MCF 10A (cell line): ENCODE measurements at regions not wholly inside any gene's neighbourhood (a gene's known extent, or its start where the extent isn't known, plus 50 kb on each side); places are given as distances from the start of the nearest gene placed in this dataset.

ENCODE experiments used
- BruUV-seq: library from RNA; stranded (reverse); fragments of 400-500 nt; replicated peaks from 2 replicates; lab custom pipeline; 2021; lab: Mats Ljungman, UMichigan
- CTCF ChIA-PET: fragments of 300-600 bp; sonication (Branson Sonifier 250); formaldehyde crosslinking; extraction: SDS; loops from one replicate; lab custom pipeline; 2021; ENCODE audit warnings: antibody characterized with exemption, inconsistent platforms; lab: Yijun Ruan, JAX
- POLR2A ChIA-PET: fragments of 300-600, 350-650 bp; sonication (Branson Sonifier 250); formaldehyde crosslinking; extraction: SDS; loops from one replicate; lab custom pipeline; 2020; ENCODE audit warnings: antibody characterized with exemption, inconsistent platforms; lab: Yijun Ruan, JAX
- DNase-seq: peaks from one replicate; pipeline ENCODE4 v3.0.0-alpha.2; 2018; ENCODE audit not compliant: unreplicated experiment
- H3K27ac Mint-ChIP-seq: one replicate; pipeline ENCODE4 v1.8.0; 2022; ENCODE audit warnings: mild to moderate bottlenecking, low read depth, mixed read lengths; ENCODE audit not compliant: unreplicated experiment
- H3K27me3 Mint-ChIP-seq: one replicate; pipeline ENCODE4 v1.8.0; 2022; ENCODE audit warnings: mixed read lengths; ENCODE audit not compliant: insufficient read depth, unreplicated experiment
- H3K36me3 Mint-ChIP-seq: one replicate; pipeline ENCODE4 v1.8.0; 2022; ENCODE audit warnings: mild to moderate bottlenecking, moderate library complexity, mixed read lengths; ENCODE audit not compliant: insufficient read depth, unreplicated experiment
- H3K4me1 Mint-ChIP-seq: one replicate; pipeline ENCODE4 v1.8.0; 2022; ENCODE audit warnings: mixed read lengths; ENCODE audit not compliant: insufficient read depth, unreplicated experiment
- H3K4me3 Mint-ChIP-seq: one replicate; pipeline ENCODE4 v1.8.0; 2022; ENCODE audit warnings: mild to moderate bottlenecking, moderate library complexity, mixed read lengths; ENCODE audit not compliant: unreplicated experiment
- H3K9me3 Mint-ChIP-seq: one replicate; pipeline ENCODE4 v1.8.0; 2022; ENCODE audit warnings: mixed read lengths; ENCODE audit not compliant: unreplicated experiment
- CTCF ChIP-seq: fragments of 200-600 bp; IDR thresholded peaks from one replicate; pipeline ENCODE4 v1.8.0; 2022; ENCODE audit warnings: antibody characterized with exemption, mild to moderate bottlenecking; ENCODE audit not compliant: unreplicated experiment
- intact Hi-C: fragments of 100-400 bp; cut with micrococcal nuclease; formaldehyde crosslinking; loops from 2 replicates; pipeline ENCODE4 v1.14.1; 2022

- no TSS peak for BruUV-seq
- no peak overlapping the region for H3K4me3 Mint-ChIP-seq
- intact Hi-C loops = no loop called here
- H3K36me3 Mint-ChIP-seq = no peaks in the 10 kb centered on the region
- DNase-seq = no peak
- no peaks in the 10 kb centered on the region for H3K9me3 Mint-ChIP-seq
- CTCF ChIA-PET = no interaction called here
- H3K27me3 Mint-ChIP-seq = no peaks in the 10 kb centered on the region
- no peak for TF ChIP-seq CTCF
- POLR2A ChIA-PET = no interaction called here
- H3K27ac Mint-ChIP-seq = no peak overlapping the region
- no peaks in the 10 kb centered on the region for H3K4me1 Mint-ChIP-seq
Observed at GRCh38 chr5:61758711-61759110, 426.7 kb downstream of the ZSWIM6 start.

GRCh38 chr5:61765471-61765870 lies 433.4 kb downstream of the ZSWIM6 start:
- H3K4me1 Mint-ChIP-seq = no peaks in the 10 kb centered on the region
- ChIA-PET POLR2A (interaction anchor here (0.7 to 1.8 kb wide), 2 partner anchors 10 to 836 kb away, joined by 4 to 5 read pairs; no protein-coding TSS in a partner anchor), CTCF (no interaction called here)
- DNase-seq = no peak
- no peak overlapping the region for H3K4me3 Mint-ChIP-seq
- no peak for TF ChIP-seq CTCF
- H3K36me3 Mint-ChIP-seq = no peaks in the 10 kb centered on the region
- no peak overlapping the region for H3K27ac Mint-ChIP-seq
- H3K9me3 Mint-ChIP-seq = no peaks in the 10 kb centered on the region
- H3K27me3 Mint-ChIP-seq = no peaks in the 10 kb centered on the region
- BruUV-seq = no TSS peak
- intact Hi-C loops = no loop called here

- H3K27me3 Mint-ChIP-seq = peaks cover 4% of the 10 kb centered on the region
- TF ChIP-seq CTCF = no peak
- POLR2A ChIA-PET = interaction anchor here (0.6 to 1.8 kb wide), 3 partner anchors 11 to 836 kb away, joined by 3 to 5 read pairs (median 4); no protein-coding TSS in a partner anchor
- H3K27ac Mint-ChIP-seq = no peak overlapping the region
- H3K9me3 Mint-ChIP-seq = no peaks in the 10 kb centered on the region
- CTCF ChIA-PET = interaction anchor here (0.6 kb wide), 2 partner anchors 77 to 1629 kb away, joined by 3 to 5 read pairs; no protein-coding TSS in a partner anchor
- intact Hi-C loops = no loop called here
- no peaks in the 10 kb centered on the region for H3K36me3 Mint-ChIP-seq
- DNase-seq = no peak
- BruUV-seq = no TSS peak
- no peaks in the 10 kb centered on the region for H3K4me1 Mint-ChIP-seq
- no peak overlapping the region for H3K4me3 Mint-ChIP-seq
Observed at GRCh38 chr5:61766141-61766540, 434.1 kb downstream of the ZSWIM6 start.

GRCh38 chr5:61767231-61768080 lies 435.4 kb downstream of the ZSWIM6 start:
- TF ChIP-seq CTCF = no peak
- no TSS peak for BruUV-seq
- CTCF ChIA-PET = interaction anchor here (1.6 kb wide), 1 partner anchor 13 kb away, joined by 7 read pairs; no protein-coding TSS in a partner anchor
- Mint-ChIP-seq H3K4me3 (no peak overlapping the region), H3K9me3 (no peaks in the 10 kb centered on the region), H3K27ac (no peak overlapping the region), H3K27me3 (peaks cover 18% of the 10 kb centered on the region), H3K36me3 (no peaks in the 10 kb centered on the region), H3K4me1 (no peaks in the 10 kb centered on the region)
- no peak for DNase-seq
- POLR2A ChIA-PET = no interaction called here
- intact Hi-C loops = no loop called here
